ENCODE measurements at regions not wholly inside any gene's neighbourhood (a gene's known extent, or its start where the extent isn't known, plus 50 kb on each side); places are given as distances from the start of the nearest gene placed in this dataset.
"Not testable (repeated sequence)": the region's sequence is repeated elsewhere in the genome, so short reads cannot be mapped to it uniquely, and the experiment has no call there.

- TF ChIP-seq CTCF (IDR thresholded peaks at IDR 0.05), result no peak
- no peak for TF ChIP-seq POLR2A (IDR thresholded peaks at IDR 0.05)
Observed at GRCh38 chr17:52647411-52647810, 488.9 kb upstream of the CA10 start.

GRCh38 chr17:52636443-52636842 lies 477.9 kb upstream of the CA10 start:
- no peaks in the 10 kb centered on the region for H3K9me3 ChIP-seq
- H3K27me3 ChIP-seq, result no peaks in the 10 kb centered on the region
- H3K27ac ChIP-seq, result no peak overlapping the region
- H3K4me1 ChIP-seq, result no peaks in the 10 kb centered on the region
- 93% methylated on average over 2 of the region's 2 CpGs for WGBS, 2 donors
- H3K36me3 ChIP-seq, result no peaks in the 10 kb centered on the region
- DNase-seq, result no peak
- no peak overlapping the region for H3K4me3 ChIP-seq (replicated peaks in 1 of 3)
- TF ChIP-seq CTCF (IDR thresholded peaks at IDR 0.05) (no peak), POLR2A (IDR thresholded peaks at IDR 0.05) (no peak)
- intact Hi-C loops (cut with DNase I), result no loop called here

More at GRCh38 chr17:52647411-52647810, 488.9 kb upstream of the CA10 start:
- Histone ChIP-seq H3K27me3 (no peaks in the 10 kb centered on the region), H3K4me3 (replicated peaks in 1 of 3) (no peak overlapping the region), H3K27ac (no peak overlapping the region), H3K36me3 (no peaks in the 10 kb centered on the region), H3K4me1 (no peaks in the 10 kb centered on the region), H3K9me3 (no peaks in the 10 kb centered on the region)
- 69 to 74% methylated on average over 1 of the region's 1 CpG for WGBS, 2 donors
- intact Hi-C loops (cut with DNase I), result no loop called here
- DNase-seq, result no peak

GRCh38 chr17:52606590-52606989 lies 448.1 kb upstream of the CA10 start:
- TF ChIP-seq POLR2A (IDR thresholded peaks at IDR 0.05) (no peak), CTCF (IDR thresholded peaks at IDR 0.05) (no peak)
- DNase-seq, result no peak
- intact Hi-C loops (cut with DNase I), result no loop called here
- no peaks in the 10 kb centered on the region for H3K4me1 ChIP-seq
- H3K4me3 ChIP-seq (replicated peaks in 1 of 3), result no peak overlapping the region
- H3K27me3 ChIP-seq, result no peaks in the 10 kb centered on the region
- WGBS, 2 donors, result 77 to 82% methylated on average over 2 of the region's 2 CpGs
- H3K9me3 ChIP-seq, result no peaks in the 10 kb centered on the region
- H3K27ac ChIP-seq, result no peak overlapping the region
- H3K36me3 ChIP-seq, result no peaks in the 10 kb centered on the region

GRCh38 chr17:52606098-52606497 lies 447.6 kb upstream of the CA10 start:
- intact Hi-C loops (cut with DNase I), result no loop called here
- H3K4me3 ChIP-seq (replicated peaks in 1 of 3), result no peak overlapping the region
- TF ChIP-seq POLR2A (IDR thresholded peaks at IDR 0.05) (no peak), CTCF (IDR thresholded peaks at IDR 0.05) (no peak)
- no peaks in the 10 kb centered on the region for H3K27me3 ChIP-seq
- no peaks in the 10 kb centered on the region for H3K36me3 ChIP-seq
- no peaks in the 10 kb centered on the region for H3K9me3 ChIP-seq
- H3K4me1 ChIP-seq, result no peaks in the 10 kb centered on the region
- WGBS, 2 donors, result 46 to 50% methylated on average over 2 of the region's 2 CpGs
- DNase-seq, result no peak
- no peak overlapping the region for H3K27ac ChIP-seq

GRCh38 chr17:52604105-52604504 lies 445.6 kb upstream of the CA10 start:
- TF ChIP-seq POLR2A (IDR thresholded peaks at IDR 0.05) (no peak), CTCF (IDR thresholded peaks at IDR 0.05) (no peak)
- no peaks in the 10 kb centered on the region for H3K9me3 ChIP-seq
- H3K4me1 ChIP-seq, result no peaks in the 10 kb centered on the region
- no peak overlapping the region for H3K4me3 ChIP-seq (replicated peaks in 1 of 3)
- 45 to 67% methylated on average over 2 of the region's 2 CpGs for WGBS, 2 donors
- DNase-seq, result no peak
- H3K27ac ChIP-seq, result no peak overlapping the region
- intact Hi-C loops (cut with DNase I), result no loop called here
- no peaks in the 10 kb centered on the region for H3K36me3 ChIP-seq
- H3K27me3 ChIP-seq, result no peaks in the 10 kb centered on the region

- H3K27ac ChIP-seq; H3K4me1 ChIP-seq; intact Hi-C loops (cut with DNase I); H3K9me3 ChIP-seq; DNase-seq; H3K36me3 ChIP-seq; H3K27me3 ChIP-seq; H3K4me3 ChIP-seq (replicated peaks in 1 of 3): not testable (repeated sequence)
- WGBS, 2 donors, result 46 to 54% methylated on average over 11 of the region's 11 CpGs
Observed at GRCh38 chr17:52597452-52598215, 439.1 kb upstream of the CA10 start.

All from thyroid gland (tissue), 4 donors.